ENCODE measurements at regions not wholly inside any gene's neighbourhood (a gene's known extent, or its start where the extent isn't known, plus 50 kb on each side); places are given as distances from the start of the nearest gene placed in this dataset.

- Histone ChIP-seq H3K27me3 (no peaks in the 10 kb centered on the region), H3K4me3 (no peak overlapping the region), H3K36me3 (no peaks in the 10 kb centered on the region)
Measured at GRCh38 chr18:2406544-2406943, 164.8 kb downstream of the METTL4 start.

DNA sequence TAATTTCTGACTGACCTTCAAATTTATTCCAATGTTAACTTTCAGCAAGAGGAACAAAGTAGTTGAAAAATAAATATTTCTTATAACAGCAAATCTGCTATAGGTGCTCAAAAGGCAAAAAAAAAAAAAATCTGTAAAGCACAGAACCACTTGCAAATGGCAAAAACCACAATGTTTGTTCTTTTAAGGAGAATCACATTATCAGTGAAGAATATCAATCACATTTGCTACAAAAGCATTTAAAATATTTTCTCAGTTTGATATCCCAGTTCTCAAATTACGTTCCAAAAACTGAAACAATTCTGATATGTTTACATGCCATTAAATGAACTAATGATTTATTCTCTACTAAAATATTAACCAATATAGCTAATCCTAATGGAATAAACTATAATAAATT, 163.3 kb downstream of the METTL4 start:
- Histone ChIP-seq H3K27me3 (no peaks in the 10 kb centered on the region), H3K36me3 (no peaks in the 10 kb centered on the region), H3K27ac (no peak overlapping the region), H3K4me3 (no peak overlapping the region), H3K9me3 (no peaks in the 10 kb centered on the region), H3K4me1 (no peaks in the 10 kb centered on the region)
- no peak for DNase-seq (ENCODE audit: low spot score)
- TF ChIP-seq, protein P1, sequence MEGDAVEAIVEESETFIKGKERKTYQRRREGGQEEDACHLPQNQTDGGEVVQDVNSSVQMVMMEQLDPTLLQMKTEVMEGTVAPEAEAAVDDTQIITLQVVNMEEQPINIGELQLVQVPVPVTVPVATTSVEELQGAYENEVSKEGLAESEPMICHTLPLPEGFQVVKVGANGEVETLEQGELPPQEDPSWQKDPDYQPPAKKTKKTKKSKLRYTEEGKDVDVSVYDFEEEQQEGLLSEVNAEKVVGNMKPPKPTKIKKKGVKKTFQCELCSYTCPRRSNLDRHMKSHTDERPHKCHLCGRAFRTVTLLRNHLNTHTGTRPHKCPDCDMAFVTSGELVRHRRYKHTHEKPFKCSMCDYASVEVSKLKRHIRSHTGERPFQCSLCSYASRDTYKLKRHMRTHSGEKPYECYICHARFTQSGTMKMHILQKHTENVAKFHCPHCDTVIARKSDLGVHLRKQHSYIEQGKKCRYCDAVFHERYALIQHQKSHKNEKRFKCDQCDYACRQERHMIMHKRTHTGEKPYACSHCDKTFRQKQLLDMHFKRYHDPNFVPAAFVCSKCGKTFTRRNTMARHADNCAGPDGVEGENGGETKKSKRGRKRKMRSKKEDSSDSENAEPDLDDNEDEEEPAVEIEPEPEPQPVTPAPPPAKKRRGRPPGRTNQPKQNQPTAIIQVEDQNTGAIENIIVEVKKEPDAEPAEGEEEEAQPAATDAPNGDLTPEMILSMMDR (IDR thresholded peaks at IDR 0.05): no peak

More at GRCh38 chr18:2406544-2406943, 164.8 kb downstream of the METTL4 start:
- Histone ChIP-seq H3K4me1 (no peaks in the 10 kb centered on the region), H3K9me3 (no peaks in the 10 kb centered on the region), H3K27ac (no peak overlapping the region)
- DNase-seq (ENCODE audit: low spot score): no peak
- TF ChIP-seq, protein P1 (IDR thresholded peaks at IDR 0.05): no peak

DNA sequence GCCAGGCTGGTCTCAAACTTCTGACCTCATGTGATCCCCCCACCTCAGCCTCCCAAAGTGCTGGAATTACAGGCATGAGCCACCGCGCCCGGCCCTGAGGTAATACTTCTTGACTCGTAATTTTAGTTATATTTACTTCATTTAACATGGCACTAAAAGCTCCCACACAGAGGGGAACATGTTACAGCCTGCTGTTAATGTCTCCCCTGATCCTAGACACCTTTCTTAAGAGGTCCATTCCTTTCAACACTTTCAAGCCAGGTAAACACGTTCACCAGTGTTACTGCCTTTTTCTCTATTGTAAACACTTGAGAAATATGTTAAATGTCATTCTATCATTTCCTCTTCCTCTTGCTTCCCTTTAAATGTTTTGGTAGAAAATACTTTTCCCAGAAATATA, 161.4 kb downstream of the METTL4 start:
- TF ChIP-seq, protein P1 (IDR thresholded peaks at IDR 0.05): no peak
- Histone ChIP-seq H3K27me3 (no peaks in the 10 kb centered on the region), H3K9me3 (no peaks in the 10 kb centered on the region), H3K4me3 (no peak overlapping the region), H3K27ac (no peak overlapping the region), H3K4me1 (no peaks in the 10 kb centered on the region), H3K36me3 (no peaks in the 10 kb centered on the region)
- no peak for DNase-seq (ENCODE audit: low spot score)

GRCh38 chr18:2410688-2411087, 160.6 kb downstream of the METTL4 start:
- Histone ChIP-seq H3K27ac (no peak overlapping the region), H3K36me3 (no peaks in the 10 kb centered on the region), H3K4me3 (no peak overlapping the region), H3K9me3 (no peaks in the 10 kb centered on the region), H3K4me1 (no peaks in the 10 kb centered on the region), H3K27me3 (no peaks in the 10 kb centered on the region)
- TF ChIP-seq, protein P1 (IDR thresholded peaks at IDR 0.05): no peak
- DNase-seq (ENCODE audit: low spot score): no peak

DNA sequence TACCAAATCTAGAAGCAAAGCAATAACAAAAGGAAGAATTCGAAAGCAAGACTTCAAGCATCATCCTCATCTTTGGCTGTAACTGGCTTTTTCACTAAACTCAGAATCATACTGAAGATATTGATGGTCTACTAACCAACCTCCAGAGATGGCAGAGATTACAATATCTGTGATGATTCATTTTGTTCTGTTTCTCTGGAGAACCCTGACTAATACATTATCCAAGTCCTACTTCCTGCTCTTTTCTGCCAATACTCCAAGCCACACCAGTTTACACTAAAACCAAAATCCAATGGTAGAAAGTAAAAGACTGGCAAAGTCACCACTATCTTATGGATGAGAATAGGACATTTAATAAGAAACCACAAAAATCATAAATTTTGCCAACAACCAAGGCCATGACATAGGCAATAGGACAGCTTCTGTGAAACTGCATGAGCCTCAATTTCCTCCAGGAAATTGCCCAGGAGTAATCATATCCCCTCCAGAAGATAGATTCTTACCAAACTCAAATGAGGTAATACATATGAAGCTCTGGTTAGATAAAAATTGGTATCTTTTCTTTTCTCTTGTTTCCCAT, 159.8 kb downstream of the METTL4 start:
- no peak for DNase-seq (ENCODE audit: low spot score)
- H3K27me3 ChIP-seq: no peaks in the 10 kb centered on the region
- TF ChIP-seq, protein P1 (IDR thresholded peaks at IDR 0.05): no peak
- H3K27ac ChIP-seq: no peak overlapping the region
- H3K4me1 ChIP-seq: no peaks in the 10 kb centered on the region
- H3K4me3 ChIP-seq: no peak overlapping the region
- no peaks in the 10 kb centered on the region for H3K9me3 ChIP-seq
- no peaks in the 10 kb centered on the region for H3K36me3 ChIP-seq

- no peaks in the 10 kb centered on the region for H3K4me1 ChIP-seq
- TF ChIP-seq, protein P1 (IDR thresholded peaks at IDR 0.05): no peak
- no peak for DNase-seq (ENCODE audit: low spot score)
Measured at GRCh38 chr18:2412281-2412680, 159.0 kb downstream of the METTL4 start.

More at GRCh38 chr18:2412281-2412680, 159.0 kb downstream of the METTL4 start:
- H3K27me3 ChIP-seq: no peaks in the 10 kb centered on the region
- no peaks in the 10 kb centered on the region for H3K9me3 ChIP-seq
- H3K4me3 ChIP-seq: no peak overlapping the region
- H3K27ac ChIP-seq: no peak overlapping the region
- no peaks in the 10 kb centered on the region for H3K36me3 ChIP-seq
